Upper lobe of left lung (tissue), 4 donors: ENCODE measurements at regions not wholly inside any gene's neighbourhood (a gene's known extent, or its start where the extent isn't known, plus 50 kb on each side); places are given as distances from the start of the nearest gene placed in this dataset.

Experiments
- EP300 ChIP-seq, 4 donors: sonication (generic); formaldehyde crosslinking; IDR thresholded peaks; one replicate each; pipeline ENCODE4 v1.5.1; 2017; ENCODE audit warnings: antibody characterized with exemption in 4 of 4, control low read depth in 2 of 4
- POLR2A ChIP-seq, 4 donors: fragments of 450-650 bp; IDR thresholded peaks; one replicate each; pipeline ENCODE4 v1.5.1; 2016 to 2017; ENCODE audit warnings: antibody characterized with exemption in 4 of 4, mild to moderate bottlenecking in 2 of 4
- POLR2AphosphoS5 ChIP-seq, 2 donors: sonication (generic); formaldehyde crosslinking; IDR thresholded peaks; one replicate each; pipeline ENCODE4 v1.5.1; 2017; ENCODE audit warnings: antibody characterized with exemption in 2 of 2
- TF ChIP-seq, protein P1 (sequence below), 6 experiments: fragments of 450-650 bp in 4 of 6; fragments of 200-600 bp in 2 of 6; sonication (generic) in 2 of 6; IDR thresholded peaks; one replicate each; pipeline ENCODE4 v1.5.1; 2016 to 2019; ENCODE audit warnings: antibody characterized with exemption in 6 of 6

- TF ChIP-seq, protein P1, sequence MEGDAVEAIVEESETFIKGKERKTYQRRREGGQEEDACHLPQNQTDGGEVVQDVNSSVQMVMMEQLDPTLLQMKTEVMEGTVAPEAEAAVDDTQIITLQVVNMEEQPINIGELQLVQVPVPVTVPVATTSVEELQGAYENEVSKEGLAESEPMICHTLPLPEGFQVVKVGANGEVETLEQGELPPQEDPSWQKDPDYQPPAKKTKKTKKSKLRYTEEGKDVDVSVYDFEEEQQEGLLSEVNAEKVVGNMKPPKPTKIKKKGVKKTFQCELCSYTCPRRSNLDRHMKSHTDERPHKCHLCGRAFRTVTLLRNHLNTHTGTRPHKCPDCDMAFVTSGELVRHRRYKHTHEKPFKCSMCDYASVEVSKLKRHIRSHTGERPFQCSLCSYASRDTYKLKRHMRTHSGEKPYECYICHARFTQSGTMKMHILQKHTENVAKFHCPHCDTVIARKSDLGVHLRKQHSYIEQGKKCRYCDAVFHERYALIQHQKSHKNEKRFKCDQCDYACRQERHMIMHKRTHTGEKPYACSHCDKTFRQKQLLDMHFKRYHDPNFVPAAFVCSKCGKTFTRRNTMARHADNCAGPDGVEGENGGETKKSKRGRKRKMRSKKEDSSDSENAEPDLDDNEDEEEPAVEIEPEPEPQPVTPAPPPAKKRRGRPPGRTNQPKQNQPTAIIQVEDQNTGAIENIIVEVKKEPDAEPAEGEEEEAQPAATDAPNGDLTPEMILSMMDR (IDR thresholded peaks at IDR 0.05), result no peak
- TF ChIP-seq POLR2A (IDR thresholded peaks at IDR 0.05) (no peak), EP300 (IDR thresholded peaks at IDR 0.05) (no peak), POLR2AphosphoS5 (IDR thresholded peaks at IDR 0.05) (no peak)
Measured at GRCh38 chr17:5794385-5794784, 210.1 kb upstream of the NLRP1 start.
